ENCODE measurements at regions not wholly inside any gene's neighbourhood (a gene's known extent, or its start where the extent isn't known, plus 50 kb on each side); places are given as distances from the start of the nearest gene placed in this dataset.
A peak's percentile ranks its signal among the peaks of the same experiment; 100 is the strongest.
"Not testable (repeated sequence)": the region's sequence is repeated elsewhere in the genome, so short reads cannot be mapped to it uniquely, and the experiment has no call there.

DNA sequence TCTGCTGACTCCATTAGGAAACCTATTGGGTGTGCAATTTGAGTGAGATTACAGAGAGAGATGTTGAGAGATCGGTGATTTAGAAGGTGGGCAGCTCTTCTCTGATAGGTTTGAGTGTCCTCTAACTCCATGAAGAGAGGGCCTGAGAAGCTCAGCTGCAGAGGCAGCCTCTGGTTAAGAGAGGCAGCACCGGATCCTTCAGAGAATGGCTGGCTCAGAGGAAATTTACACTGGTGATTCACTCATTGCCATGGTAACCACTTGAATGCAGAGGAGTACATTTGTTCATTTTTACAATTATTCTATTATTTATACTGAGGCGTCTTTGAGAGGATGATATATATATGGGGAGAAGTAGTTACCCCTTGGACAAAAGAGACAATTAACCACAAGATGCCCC is 171.7 kb downstream of the PDGFRA start:
- DNase-seq, result peak; percentile 16 to 92 (median 58)
- intact Hi-C loops (cut with DNase I), result no loop called here

DNA sequence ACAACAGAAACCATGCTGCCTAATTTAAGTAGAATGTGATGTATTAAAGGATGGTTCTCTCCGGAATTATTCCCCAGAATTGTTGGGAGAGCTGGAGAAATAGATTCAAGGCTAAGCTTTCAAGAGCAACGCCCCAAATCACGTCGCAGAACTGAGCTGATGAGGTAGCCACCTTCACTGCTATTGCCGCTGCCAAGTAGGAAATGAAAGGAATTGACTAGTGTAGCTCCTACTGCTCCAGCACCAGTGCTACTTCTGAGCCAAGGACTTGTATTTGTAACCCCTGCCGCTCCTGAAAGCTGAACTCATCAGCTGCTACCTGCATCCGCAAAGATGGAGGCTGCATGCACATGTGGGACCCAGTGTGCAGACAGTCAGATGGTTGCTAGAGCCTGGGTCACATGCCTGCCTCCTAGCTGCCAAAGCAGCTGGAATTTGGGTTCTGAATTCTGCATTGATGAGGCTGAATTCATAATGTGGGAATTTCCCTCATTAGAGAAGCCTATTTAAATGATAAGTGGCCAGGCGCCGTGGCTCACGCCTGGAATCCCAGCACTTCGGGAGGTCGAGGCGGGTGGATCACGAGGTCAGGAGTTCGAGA is 173.9 kb downstream of the PDGFRA start:
- intact Hi-C loops (cut with DNase I), result no loop called here
- DNase-seq, result peak in 33 of 42 donors; percentile 6 to 75 (median 30)

DNA sequence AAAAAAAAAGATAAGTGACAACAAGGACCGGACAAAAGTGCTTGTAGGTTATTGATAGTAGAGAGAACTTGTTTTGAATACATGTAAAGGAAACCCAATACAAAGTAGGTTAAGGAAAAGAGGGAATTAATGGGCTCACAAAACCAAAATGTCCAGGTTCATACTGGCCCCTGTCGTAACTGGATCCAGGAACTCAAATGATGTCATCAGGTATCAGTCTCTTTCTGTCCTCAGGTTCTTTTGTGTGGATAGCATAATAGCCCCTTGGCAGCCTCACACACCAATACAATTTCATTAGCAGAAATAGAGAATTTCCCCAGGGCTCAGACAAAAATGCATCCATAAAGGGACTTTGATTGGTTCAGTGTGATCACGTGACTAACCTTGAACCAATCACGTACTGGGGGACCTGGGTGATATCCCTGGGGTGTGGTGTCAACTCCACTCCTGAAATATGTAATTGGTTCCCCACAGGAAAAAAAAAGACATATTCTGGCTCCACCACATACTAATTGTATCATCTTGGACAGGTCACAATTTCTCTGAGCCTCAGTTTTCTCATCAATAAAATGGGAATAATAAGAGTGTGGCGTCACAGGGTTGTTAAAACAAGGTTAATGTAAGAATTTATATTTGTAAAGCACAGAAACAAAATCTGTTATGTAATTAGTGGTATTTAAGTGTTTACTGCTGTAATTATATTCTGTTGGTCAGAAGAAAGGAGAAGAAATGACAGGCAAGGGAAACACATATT is 174.8 kb downstream of the PDGFRA start:
- DNase-seq, result no peak
- intact Hi-C loops (cut with DNase I), result no loop called here

DNA sequence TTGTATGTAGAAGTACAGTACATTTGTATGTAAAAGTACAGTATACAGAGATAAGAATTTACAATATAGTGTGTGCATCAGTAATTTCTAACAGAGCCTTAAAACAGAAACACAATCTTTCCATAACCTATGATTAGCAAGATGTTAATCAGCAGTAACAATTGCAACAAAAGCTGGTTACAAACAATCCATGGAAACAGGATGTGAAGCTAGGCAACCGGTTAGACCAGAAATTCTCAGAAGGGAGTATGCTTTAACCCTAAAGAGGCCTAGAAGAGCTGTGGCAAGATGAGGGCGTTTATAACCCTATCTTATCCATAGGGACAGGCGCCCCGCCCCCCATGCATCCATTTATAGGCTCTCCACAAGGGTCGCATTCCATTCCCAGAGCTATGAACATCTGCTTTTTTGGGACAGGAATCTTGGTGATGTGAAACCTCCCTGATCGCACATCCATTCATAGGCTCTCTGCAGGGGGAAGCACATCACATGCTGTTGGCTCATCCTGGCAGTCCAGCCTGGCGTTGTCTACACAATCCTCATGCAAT is 180.3 kb downstream of the PDGFRA start:
- intact Hi-C loops (cut with DNase I); DNase-seq: not testable (repeated sequence)

DNA sequence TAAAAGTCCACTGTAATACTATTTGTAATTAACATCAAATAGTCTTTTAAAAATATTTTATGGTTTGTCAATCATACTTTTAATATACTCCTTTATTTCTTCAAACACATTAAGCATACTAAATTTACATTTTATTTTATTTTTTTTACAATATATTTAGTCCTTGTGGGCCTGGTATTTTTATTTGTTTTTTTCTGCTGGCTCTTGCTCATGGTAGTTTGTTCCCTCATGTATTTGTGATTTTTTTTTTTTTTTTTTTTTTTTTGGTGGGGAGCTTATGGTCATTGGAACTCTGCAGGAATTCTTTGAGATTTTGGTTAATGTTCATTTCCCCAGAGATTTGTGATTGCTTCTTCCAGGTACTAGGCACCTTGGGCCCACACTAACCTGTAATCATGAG is 185.5 kb downstream of the PDGFRA start:
- intact Hi-C loops (cut with DNase I), result no loop called here

DNA sequence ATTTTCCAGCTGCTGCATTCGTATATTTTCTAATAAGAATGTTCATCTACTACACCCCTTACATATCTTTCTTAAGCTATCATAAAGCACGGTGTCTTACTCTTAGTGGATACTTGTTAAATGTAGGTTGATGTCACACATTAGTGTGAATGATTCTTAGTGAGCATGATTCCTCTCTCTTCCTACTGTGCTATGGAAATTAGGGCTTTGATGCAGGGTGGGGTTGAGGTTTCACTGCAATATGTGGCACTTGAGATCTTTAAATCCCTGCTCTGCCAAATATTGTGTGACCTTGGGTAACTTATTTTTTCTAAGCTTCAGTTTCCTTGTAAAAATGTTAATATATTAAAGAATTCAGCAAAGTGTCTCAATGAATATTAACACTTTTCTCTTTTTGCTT is 188.4 kb downstream of the PDGFRA start:
- DNase-seq, result no peak
- intact Hi-C loops (cut with DNase I), result no loop called here

More for the DNA sequence above, 185.5 kb downstream of the PDGFRA start:
- no peak for DNase-seq

DNA sequence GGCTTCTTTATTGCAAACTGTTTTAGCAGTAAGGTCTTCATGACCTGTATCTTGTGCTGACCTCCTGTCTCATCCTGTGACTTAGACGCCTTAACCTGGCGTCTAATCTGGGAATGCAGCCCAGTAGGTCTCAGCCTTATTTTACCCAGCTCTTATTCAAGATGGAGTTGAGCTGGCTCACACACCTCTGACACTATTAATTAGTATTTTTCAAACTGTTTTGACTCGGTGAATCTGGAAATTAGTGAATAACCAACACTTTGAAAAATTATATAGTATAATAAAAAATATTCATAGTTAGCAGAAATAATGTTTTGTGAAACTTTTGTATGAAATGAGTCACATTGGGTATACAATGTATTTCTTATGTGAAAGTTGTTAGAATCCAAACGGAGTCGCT is 189.4 kb downstream of the PDGFRA start:
- DNase-seq, result no peak
- intact Hi-C loops (cut with DNase I), result no loop called here

DNA sequence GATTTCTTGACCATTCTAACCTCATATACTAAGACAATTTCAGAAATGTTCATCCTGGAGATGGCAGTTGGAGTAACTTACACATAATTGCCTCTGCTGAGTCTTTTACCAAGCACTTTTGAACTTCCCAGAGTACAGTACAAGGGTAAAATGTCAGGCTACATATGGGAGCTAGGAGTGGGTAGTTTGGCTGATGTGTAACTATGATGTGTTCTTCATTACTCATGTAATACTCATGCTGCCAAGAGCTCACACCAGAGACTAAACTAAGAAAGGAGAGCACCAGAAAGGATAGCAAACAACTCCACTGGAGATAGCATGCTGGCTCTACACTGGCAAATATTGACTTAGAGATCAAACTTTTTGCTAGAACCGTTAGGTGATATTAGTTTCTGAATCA is 194.0 kb downstream of the PDGFRA start:
- intact Hi-C loops (cut with DNase I), result no loop called here
- no peak for DNase-seq

DNA sequence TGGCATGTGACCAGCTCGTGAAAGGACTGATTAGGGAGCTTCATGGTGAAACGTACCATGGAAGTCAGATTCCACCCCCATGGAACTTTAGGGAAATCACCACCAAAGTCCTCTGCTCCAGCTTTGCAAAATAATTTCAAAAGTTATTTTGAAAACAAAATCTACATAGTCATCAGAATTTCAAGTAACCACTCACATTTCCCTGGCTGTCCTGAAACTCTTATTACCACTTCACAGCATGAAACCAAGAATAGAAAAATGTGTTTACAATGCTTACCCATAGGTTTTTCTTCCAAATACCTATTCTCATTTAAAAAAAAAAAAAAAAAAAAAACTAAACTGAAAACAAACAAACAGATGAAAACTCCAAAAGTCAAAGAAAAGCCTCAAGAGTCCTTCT is 198.7 kb downstream of the PDGFRA start:
- intact Hi-C loops (cut with DNase I), result no loop called here

DNA sequence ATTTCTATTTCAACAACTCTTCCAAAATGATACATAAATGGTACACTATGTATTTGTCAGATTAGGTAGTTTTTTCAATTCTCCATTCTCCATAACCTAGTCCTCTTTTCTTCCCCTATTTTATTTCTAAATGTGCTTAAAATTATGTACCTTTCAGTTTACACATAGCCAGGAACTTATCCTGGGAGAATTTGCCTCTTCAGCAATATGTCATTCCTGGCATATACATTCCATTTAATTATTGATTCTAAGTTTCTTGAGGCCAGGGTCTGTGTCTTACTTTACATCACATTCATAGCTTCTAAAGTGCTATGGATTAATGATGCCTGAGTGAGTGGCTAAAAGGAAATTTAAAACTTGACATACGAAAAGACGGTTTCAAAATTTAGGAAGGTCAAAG is 199.8 kb downstream of the PDGFRA start:
- intact Hi-C loops (cut with DNase I), result no loop called here

More for the DNA sequence above, 198.7 kb downstream of the PDGFRA start:
- no peak for DNase-seq

DNA sequence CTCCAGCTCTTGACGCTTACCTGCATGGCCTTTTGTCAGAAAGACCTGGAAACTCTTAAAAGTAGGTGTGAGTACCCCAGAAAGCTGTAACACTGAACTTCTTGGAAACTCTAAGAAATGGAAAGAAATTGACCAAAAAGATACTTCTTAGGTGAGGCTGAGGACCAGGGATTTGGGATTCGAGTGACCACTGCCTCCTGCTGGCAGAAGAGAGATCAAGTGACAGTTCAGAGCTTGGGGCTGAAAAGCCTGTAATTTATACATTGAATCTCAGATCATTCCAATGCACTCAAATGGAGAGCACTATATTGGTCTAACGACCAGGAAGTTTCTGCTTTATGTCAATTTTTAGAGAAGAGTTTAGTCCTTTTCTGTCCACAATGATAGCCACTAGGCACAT is 204.6 kb downstream of the PDGFRA start:
- intact Hi-C loops (cut with DNase I), result no loop called here
- DNase-seq, result peak in 17 of 42 donors; percentile 4 to 70 (median 25)

More for the DNA sequence above, 199.8 kb downstream of the PDGFRA start:
- DNase-seq, result no peak

DNA sequence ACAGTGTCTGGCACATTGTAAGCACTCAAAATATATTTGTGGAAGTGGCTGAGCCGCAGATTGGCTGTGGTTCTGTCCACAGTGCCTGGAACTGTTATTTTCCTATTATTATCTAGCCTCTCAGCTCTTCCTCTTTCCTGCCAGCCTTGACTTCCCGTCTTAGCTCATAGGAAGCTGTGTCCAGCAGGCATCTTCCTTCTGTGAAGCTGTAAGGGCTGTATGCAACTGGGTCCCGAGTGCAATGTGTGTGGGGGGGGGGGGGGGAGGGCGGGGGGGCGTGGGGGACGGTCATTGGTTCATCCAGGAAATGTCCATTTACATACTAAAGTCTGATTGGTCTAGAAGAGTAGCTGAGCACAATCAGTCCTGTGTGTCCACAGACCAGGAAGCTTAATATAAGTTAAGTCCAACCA is 210.7 kb downstream of the PDGFRA start:
- peak in 37 of 42 donors; percentile 3 to 64 (median 29) for DNase-seq
- intact Hi-C loops (cut with DNase I), result loop anchor here (2.0 to 5.0 kb wide), 2 partner anchors 58 to 117 kb away; no protein-coding TSS in a partner anchor

DNA sequence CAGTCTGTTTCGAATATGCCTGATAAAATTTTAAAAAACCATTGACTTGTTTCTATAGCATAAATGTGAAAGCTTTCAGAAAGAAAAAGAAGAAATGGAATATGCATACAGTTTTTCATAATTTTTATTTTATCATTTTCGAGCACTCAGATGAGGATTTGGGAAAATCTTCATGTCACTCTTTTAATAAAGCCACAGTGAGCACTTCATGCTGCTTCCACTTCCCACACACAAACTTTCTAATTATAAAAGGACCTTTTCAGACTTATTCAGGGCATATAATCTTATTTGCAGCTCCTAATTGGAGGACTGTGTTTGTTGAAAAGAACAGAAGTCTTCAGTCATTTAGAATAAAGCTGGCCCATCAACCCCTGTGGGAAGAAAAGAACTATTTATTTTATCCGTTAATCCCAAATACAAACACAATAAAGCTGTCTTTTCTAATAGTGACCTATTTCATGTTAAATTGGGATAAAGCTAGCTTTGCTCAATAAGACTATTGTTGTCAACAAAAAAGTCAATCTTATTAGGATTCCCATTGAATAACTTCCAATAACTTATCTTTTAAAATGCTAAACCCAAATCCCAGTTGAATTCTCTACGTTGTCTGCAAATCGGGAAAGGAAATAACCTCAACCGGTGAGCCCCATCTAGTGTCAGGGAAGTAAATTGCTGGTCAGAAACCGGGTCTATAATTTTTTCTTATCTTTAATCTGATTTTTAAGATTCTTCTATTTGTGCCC is 211.5 kb downstream of the PDGFRA start:
- intact Hi-C loops (cut with DNase I), result loop anchor here (2.0 to 5.0 kb wide), 2 partner anchors 58 to 118 kb away; no protein-coding TSS in a partner anchor
- DNase-seq, result peak in 35 of 42 donors; percentile 14 to 82 (median 51)

DNA sequence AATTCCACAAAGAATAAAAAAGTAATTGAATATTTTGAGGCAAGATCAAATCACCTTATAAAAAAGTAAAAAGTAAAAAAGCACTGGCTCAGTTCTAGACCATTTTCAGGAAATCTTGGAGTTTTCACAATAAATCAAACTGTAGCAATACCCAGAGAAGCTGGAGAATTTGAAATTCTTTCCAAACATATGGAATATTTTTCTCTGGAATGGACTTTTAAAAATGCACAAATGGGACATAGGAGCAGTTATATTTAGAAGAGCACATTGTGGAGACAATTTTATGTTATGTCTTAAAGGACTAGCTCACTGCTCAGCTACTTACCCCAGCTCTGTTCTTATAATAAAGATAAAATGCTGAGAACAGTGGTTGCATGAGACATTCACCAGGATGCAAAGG is 211.9 kb upstream of the KIT start:
- DNase-seq, result no peak
- intact Hi-C loops (cut with DNase I), result no loop called here

DNA sequence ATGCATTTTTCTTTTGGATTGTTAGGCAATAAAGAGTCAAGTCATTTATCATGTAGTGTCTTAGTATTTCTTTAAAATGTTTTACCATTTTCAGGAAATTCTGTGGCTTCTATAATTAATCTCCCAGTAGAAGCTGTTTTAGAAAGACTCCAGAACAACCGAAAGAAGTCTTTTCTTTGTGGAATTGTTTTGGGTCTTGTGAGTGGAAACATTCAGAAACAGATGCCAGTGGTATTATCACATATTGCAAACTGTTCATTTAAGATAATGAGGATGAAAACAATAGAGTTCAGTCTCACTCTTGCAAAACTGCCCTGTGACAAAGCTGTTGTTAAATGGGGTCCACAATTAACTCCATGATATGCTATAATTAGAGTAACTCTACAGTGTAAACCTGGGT is 211.2 kb upstream of the KIT start:
- intact Hi-C loops (cut with DNase I), result no loop called here
- no peak for DNase-seq

DNA sequence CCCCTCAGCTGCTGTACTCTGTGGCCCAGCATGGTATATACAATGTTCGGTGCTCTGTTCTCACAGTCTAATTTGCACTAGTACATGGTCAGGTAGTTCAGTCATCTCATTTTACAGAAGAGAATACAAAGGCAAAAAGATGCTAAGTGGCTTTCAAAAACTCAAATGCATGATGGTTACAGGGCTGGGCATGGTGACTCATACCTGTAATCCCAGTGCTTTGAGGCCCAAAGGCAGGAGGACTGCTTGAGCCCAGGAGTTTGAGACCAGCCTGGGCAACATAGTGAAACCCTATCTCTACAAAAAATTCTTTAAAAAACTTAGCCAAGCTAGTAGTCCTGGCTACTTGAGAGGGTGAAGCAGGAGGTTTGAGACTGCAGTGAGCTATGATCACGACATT is 210.5 kb upstream of the KIT start:
- intact Hi-C loops (cut with DNase I), result no loop called here
- no peak for DNase-seq

DNA sequence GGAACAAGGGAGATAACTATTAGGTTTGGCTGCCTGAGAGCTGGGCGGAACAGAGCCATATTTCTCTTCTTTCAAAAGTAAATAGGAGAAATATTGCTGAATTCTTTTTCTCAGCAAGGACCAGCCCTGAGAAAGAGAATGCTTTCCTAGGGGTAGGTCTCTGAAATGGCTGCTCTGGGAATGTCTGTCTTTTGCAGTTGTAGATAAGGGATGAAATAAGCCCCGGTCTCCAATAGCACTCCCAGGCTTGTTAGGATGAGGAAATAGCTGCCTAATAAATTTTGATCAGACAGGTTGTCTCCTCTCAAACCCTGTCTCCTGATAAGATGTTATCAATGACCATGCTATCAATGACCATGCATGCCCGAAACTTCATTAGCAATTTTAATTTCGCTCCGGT is 207.8 kb upstream of the KIT start:
- no peak for DNase-seq
- intact Hi-C loops (cut with DNase I), result no loop called here

DNA sequence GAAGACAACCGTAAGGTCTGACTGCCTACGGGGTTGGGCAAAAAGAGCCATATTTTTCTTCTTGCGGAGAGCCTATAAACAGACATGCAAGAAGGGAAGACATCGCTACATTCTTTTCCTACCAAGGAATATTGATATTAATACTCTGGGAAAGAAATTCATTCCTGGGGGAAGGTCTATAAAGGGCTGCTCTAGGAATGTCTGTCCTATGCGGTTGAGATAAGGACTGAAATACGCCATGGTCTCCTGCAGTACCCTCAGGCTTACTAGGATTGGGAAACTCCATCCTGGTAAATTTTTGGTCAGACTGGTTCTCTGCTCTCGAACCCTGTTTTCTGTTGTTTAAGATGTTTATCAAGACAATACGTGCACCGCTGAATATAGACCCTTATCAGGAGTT is 190.8 kb upstream of the KIT start:
- intact Hi-C loops (cut with DNase I); DNase-seq: not testable (repeated sequence)

DNA sequence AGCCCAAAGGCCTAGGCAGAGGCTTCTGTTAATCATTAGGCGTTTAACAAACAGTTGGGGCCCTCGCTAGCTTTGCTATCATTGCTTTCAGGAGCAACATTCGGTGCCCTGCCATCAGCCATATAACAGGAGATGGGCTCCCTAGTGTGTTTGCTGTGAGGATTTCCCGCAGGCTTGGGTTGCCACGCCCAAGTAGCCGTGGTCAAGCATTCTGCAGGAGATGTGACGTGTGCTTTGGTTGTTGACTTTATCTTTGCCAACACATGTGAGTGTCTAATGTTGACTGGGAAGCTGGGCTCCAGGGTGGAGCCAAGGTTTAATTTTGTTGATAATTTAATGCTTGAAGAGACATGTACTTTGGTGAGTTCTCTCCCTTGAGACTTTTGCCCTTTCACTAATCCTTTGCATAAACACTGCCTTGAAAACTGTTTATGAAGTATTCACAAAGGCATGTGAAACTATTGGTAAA is 184.6 kb upstream of the KIT start:
- no peak for DNase-seq
- intact Hi-C loops (cut with DNase I), result no loop called here

DNA sequence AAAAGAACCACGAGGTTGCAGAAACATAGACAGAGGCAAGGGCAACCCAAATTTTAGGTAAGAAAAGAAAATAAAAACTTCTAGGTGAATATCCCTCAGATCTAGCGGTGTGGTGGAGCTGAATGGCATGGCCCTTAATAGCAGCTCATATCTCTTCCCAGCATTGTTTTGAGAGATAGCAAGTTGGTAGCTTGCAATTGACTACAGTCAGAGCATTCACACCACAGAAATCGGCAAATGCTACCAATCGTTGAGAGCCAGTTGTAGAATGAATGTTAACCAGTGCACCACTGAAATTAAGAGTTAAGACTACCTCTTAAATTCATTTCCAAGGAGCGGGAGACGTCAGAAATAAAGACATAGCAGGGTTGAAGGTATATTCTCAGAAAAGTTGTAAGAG is 184.0 kb upstream of the KIT start:
- intact Hi-C loops (cut with DNase I), result no loop called here
- no peak for DNase-seq
